Cardiac muscle cell (in vitro differentiated cells and primary cell): ENCODE measurements at regions not wholly inside any gene's neighbourhood (a gene's known extent, or its start where the extent isn't known, plus 50 kb on each side); places are given as distances from the start of the nearest gene placed in this dataset.

Experiments used
- DNase-seq, 2 donors: peaks; one replicate each; pipeline versions ENCODE4 v3.0.0 to v3.0.0-alpha.2; 2010 to 2017; ENCODE audit warnings: low read depth in 1 of 2, low spot score in 1 of 2
- H3K27ac ChIP-seq: fragments of 200-600 bp; sonication (generic); 2 replicates; pipeline ENCODE4 v1.5.1; 2016
- H3K27me3 ChIP-seq: fragments of 200-600 bp; sonication (generic); 2 replicates; pipeline ENCODE4 v1.6.0; 2016; ENCODE audit warnings: control low read depth
- H3K36me3 ChIP-seq: fragments of 200-600 bp; sonication (generic); 2 replicates; pipeline ENCODE4 v1.5.1; 2016; ENCODE audit warnings: control low read depth
- H3K4me1 ChIP-seq: fragments of 200-600 bp; sonication (generic); 2 replicates; pipeline ENCODE4 v1.8.1; 2017; ENCODE audit warnings: low read depth, mild to moderate bottlenecking, mixed run types
- H3K4me3 ChIP-seq: fragments of 200-600 bp; sonication (generic); 2 replicates; pipeline ENCODE4 v1.5.1; 2016; ENCODE audit warnings: mild to moderate bottlenecking
- H3K9me3 ChIP-seq: fragments of 200-600 bp; sonication (generic); 2 replicates; pipeline ENCODE4 v1.5.1; 2017; ENCODE audit warnings: low read depth, mild to moderate bottlenecking, control low read depth
- TF ChIP-seq, protein P1 (sequence below): IDR thresholded peaks from 2 replicates; pipeline ENCODE4 v1.5.1; 2012; ENCODE audit warnings: low read depth, mild to moderate bottlenecking, low read length

DNA sequence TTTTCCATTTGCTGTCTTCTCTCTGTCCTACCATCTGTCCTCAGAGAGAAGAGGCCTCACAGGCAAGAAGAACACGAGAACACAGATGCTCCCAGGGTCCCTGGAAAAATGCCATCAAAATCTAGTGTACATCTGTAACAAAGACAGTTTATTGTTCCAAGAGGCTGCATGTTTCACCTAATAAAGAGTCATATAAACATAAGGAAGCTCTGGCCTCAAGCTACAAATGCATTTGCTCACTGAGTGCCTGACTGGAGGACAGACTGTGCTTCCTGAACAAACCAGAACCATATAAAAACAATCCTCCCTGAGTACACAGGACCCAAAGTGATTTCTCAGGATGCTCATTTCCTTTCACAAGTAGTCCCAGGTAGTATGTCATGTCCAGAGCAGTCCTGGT lies 76.3 kb upstream of the SLC44A3 start:
- H3K36me3 ChIP-seq, result no peaks in the 10 kb centered on the region
- DNase-seq, result no peak
- H3K27ac ChIP-seq, result no peak overlapping the region
- no peak overlapping the region for H3K4me3 ChIP-seq
- no peaks in the 10 kb centered on the region for H3K9me3 ChIP-seq
- TF ChIP-seq, protein P1, sequence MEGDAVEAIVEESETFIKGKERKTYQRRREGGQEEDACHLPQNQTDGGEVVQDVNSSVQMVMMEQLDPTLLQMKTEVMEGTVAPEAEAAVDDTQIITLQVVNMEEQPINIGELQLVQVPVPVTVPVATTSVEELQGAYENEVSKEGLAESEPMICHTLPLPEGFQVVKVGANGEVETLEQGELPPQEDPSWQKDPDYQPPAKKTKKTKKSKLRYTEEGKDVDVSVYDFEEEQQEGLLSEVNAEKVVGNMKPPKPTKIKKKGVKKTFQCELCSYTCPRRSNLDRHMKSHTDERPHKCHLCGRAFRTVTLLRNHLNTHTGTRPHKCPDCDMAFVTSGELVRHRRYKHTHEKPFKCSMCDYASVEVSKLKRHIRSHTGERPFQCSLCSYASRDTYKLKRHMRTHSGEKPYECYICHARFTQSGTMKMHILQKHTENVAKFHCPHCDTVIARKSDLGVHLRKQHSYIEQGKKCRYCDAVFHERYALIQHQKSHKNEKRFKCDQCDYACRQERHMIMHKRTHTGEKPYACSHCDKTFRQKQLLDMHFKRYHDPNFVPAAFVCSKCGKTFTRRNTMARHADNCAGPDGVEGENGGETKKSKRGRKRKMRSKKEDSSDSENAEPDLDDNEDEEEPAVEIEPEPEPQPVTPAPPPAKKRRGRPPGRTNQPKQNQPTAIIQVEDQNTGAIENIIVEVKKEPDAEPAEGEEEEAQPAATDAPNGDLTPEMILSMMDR, result no peak
- H3K27me3 ChIP-seq, result no peaks in the 10 kb centered on the region
- H3K4me1 ChIP-seq, result no peaks in the 10 kb centered on the region

DNA sequence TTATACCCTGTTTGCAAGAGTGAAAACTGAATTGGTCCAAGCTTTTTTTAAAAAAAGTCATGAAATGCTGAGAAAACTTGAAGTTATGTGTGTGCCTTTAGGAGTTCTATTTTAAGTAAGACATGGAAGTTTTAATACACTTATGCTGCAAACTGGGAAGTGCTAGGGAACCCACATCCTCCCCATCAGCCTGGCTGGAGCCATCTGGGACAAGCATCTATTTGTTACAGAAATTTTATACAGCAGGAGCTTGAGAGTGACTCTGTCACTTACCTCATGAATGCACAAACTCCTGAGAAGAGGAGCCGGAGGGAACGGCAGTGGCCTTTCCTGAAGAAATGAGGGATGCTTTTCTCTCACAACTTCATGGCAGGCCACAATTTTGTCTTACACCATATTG lies 78.2 kb upstream of the SLC44A3 start:
- TF ChIP-seq, protein P1, result no peak
- H3K27me3 ChIP-seq, result no peaks in the 10 kb centered on the region
- no peak overlapping the region for H3K4me3 ChIP-seq
- no peaks in the 10 kb centered on the region for H3K36me3 ChIP-seq
- no peak overlapping the region for H3K27ac ChIP-seq
- H3K4me1 ChIP-seq, result no peaks in the 10 kb centered on the region
- no peaks in the 10 kb centered on the region for H3K9me3 ChIP-seq
- DNase-seq, result no peak

DNA sequence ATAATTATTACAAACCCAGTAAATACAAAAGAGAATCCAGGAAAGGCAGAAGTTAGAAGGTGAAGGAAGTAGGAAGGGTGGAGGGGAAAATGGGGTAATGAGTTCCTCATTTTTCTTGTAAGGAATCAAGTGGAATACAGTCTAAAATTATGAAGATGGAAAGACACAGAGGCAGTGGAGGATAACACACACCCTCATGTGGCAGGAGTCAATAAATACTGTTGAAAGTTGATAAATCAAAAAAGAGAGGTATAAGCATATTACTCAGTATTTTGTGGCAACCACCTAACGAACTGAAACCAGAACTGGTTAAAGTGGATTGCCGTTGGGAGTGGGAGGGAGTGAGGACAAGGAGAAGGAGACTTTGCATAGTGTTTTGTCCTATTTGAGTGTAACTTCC lies 78.6 kb upstream of the SLC44A3 start:
- H3K36me3 ChIP-seq, result no peaks in the 10 kb centered on the region
- no peaks in the 10 kb centered on the region for H3K4me1 ChIP-seq
- TF ChIP-seq, protein P1, result no peak
- H3K4me3 ChIP-seq, result no peak overlapping the region
- no peak for DNase-seq
- H3K27ac ChIP-seq, result no peak overlapping the region
- no peaks in the 10 kb centered on the region for H3K27me3 ChIP-seq
- no peaks in the 10 kb centered on the region for H3K9me3 ChIP-seq

DNA sequence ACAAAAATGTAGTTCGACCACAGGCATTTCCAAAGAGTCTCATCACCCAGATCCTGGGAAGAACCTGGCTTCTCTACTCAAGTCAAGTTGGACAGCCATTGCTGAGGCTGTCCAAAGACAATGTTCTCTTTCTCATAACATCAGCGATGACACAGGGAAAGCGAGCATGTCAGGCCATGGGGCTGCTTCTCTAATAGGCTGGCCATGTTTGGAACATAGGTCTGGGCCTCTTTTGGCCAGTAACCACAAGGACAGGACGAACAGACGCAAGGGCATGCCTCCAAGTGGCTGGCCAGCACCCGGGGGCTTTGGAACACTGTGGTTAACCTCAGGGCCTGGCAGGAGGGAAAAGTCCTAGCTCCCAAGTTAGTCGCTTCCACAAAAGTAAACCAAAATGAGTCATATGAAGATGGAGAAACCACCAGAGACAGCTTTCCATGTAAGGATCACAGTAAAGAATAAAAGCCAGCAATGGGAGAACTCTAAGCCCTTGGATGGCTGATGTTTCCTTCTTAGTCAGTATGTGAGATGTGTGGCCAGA lies 80.6 kb upstream of the SLC44A3 start:
- H3K36me3 ChIP-seq, result no peaks in the 10 kb centered on the region
- H3K9me3 ChIP-seq, result no peaks in the 10 kb centered on the region
- H3K27me3 ChIP-seq, result no peaks in the 10 kb centered on the region
- no peak overlapping the region for H3K27ac ChIP-seq
- peak in 1 of 2 donors; percentile 92 for DNase-seq
- no peak overlapping the region for H3K4me3 ChIP-seq
- TF ChIP-seq, protein P1, result no peak
- H3K4me1 ChIP-seq, result no peaks in the 10 kb centered on the region

DNA sequence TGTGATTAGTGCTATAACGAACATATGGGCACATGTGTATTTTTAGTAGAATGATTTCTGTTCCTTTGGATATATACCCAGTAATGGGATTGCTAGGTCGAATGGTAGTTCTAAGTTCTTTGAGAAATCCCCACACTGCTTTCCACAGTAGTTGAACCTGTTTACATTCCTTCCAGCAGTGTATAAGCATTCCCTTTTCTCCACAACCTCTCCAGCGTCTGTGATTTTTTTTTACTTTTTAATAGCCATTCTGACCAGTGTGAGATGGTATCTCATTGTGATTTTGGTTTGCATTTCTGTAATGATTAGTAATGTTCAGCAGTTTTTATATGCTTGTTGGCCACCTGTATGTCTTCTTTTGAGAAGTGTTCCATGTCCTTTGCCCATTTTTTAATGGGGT lies 81.8 kb upstream of the SLC44A3 start:
- Histone ChIP-seq H3K4me3 (no peak overlapping the region), H3K36me3 (no peaks in the 10 kb centered on the region), H3K27me3 (no peaks in the 10 kb centered on the region), H3K9me3 (no peaks in the 10 kb centered on the region), H3K27ac (no peak overlapping the region), H3K4me1 (no peaks in the 10 kb centered on the region)
- no peak for DNase-seq
- TF ChIP-seq, protein P1, result no peak
